Heart left ventricle (tissue), 16 donors: ENCODE measurements at regions not wholly inside any gene's neighbourhood (a gene's known extent, or its start where the extent isn't known, plus 50 kb on each side); places are given as distances from the start of the nearest gene placed in this dataset.

ENCODE experiments used
- ATAC-seq, 4 donors: fragments of 200-7000 bp; cut with Tn5 transposase; one replicate each; pipeline ENCODE4 v1.9.1; 2020 to 2022; ENCODE audit warnings: moderate library complexity in 4 of 4, mild to moderate bottlenecking in 3 of 4, moderate number of reproducible peaks in 1 of 4
- DNase-seq, 5 donors: peaks; one replicate each; pipeline ENCODE4 v3.0.0-alpha.2; 2020
- H3K27ac ChIP-seq, 12 donors: fragments of 200-600 bp; sonication (generic) in 4 of 12; one replicate each; pipeline versions ENCODE4 v1.5.0 to v1.8.0; 2016 to 2022; ENCODE audit warnings: mild to moderate bottlenecking in 2 of 12
- H3K27me3 ChIP-seq, 9 donors: fragments of 200-600 bp; sonication (generic) in 2 of 9; one replicate each; pipeline versions ENCODE4 v1.5.1 to v1.8.0; 2016 to 2022; ENCODE audit warnings: mild to moderate bottlenecking in 3 of 9
- H3K36me3 ChIP-seq, 9 donors: fragments of 200-600 bp; sonication (generic) in 2 of 9; one replicate each; pipeline versions ENCODE4 v1.5.0 to v1.8.0; 2018 to 2022; ENCODE audit warnings: mild to moderate bottlenecking in 2 of 9
- H3K4me1 ChIP-seq, 12 donors: fragments of 200-600 bp; sonication (generic) in 4 of 12; one replicate each; pipeline versions ENCODE4 v1.5.0 to v1.8.0; 2016 to 2022; ENCODE audit warnings: mild to moderate bottlenecking in 3 of 12
- H3K4me3 ChIP-seq, 12 donors: fragments of 200-600 bp; sonication (generic) in 4 of 12; one replicate each; pipeline versions ENCODE4 v1.5.0 to v1.8.0; 2017 to 2022; ENCODE audit warnings: mild to moderate bottlenecking in 9 of 12, moderate library complexity in 4 of 12
- H3K9me3 ChIP-seq, 12 donors: fragments of 200-600 bp; sonication (generic) in 4 of 12; one replicate each; pipeline versions ENCODE4 v1.5.0 to v1.8.0; 2016 to 2022; ENCODE audit warnings: mild to moderate bottlenecking in 1 of 12
- CTCF ChIP-seq, 12 donors: fragments of 200-600 bp; sonication (generic) in 4 of 12; IDR thresholded peaks; one replicate each; pipeline versions ENCODE4 v1.5.0 to v1.8.0; 2018 to 2022; ENCODE audit warnings: antibody characterized with exemption in 12 of 12, mild to moderate bottlenecking in 5 of 12
- POLR2A ChIP-seq, 2 donors: fragments of 450-650 bp; IDR thresholded peaks; one replicate each; pipeline ENCODE4 v1.6.1; 2017; ENCODE audit warnings: antibody characterized with exemption in 2 of 2, mild to moderate bottlenecking in 2 of 2, moderate library complexity in 2 of 2
- WGBS, 4 donors: extraction: QIAGEN DNeasy Blood & Tissue Kit in 2 of 4; methylation state at CpG; one replicate each; pipeline versions ENCODE4 v1.1.5 to v1.1.7; 2013 to 2018; 5-methylcytosine and 5-hydroxymethylcytosine counted together
- intact Hi-C, 10 donors: fragments of 100-400 bp; cut with DNase I; formaldehyde crosslinking; loops; one replicate each; pipeline versions ENCODE4 v1.11.1 to v1.14.2; 2022
- donor health status: ischemic (EF 13 %, LVEDD 7.1; RV severe dilation, severe dysfunction).
- donor health status: healthy with polysubstance abuse.
- donor health status: DM: no; HTN: yes; CAD: no.
- donor health status: DM: no; HTN: no; CAD: no.
- donor health status: ischemic (EF 25% LVEDD 6.9; RV normal size, moderate dysfunction).
- donor health status: ischemic (EF 25% LVEDD 5.7; RV mildly dilated, moderate dysfunction).
- donor health status: healthy.
- donor health status: DM: yes; HTN: yes; CAD: no.
- donor health status: ischemic (EF 35%, LVEDD 5.7; RV mildly dilated, moderate dysfunction).
- donor health status: nonischemic (EF 11% LVEDD 7.7; RV severe dilation, severe dysfunction).
- donor health status: DM: yes; HTN: yes; CAD: no.
- donor health status: PGD.
- donor health status: ischemic (EF 29% LVEDD 5.4; RV normal size, mild dysfunction).
- donor health status: nonischemic (EF 23%, LVEDD 6.1; RV moderate dilation, normal function).

- Histone ChIP-seq H3K9me3 (no peaks in the 10 kb centered on the region), H3K27ac (no peak overlapping the region), H3K4me1 (no peaks in the 10 kb centered on the region), H3K4me3 (no peak overlapping the region), H3K27me3 (peaks cover 0 to 54% (median 18%) of the 10 kb centered on the region in 9 donors), H3K36me3 (no peaks in the 10 kb centered on the region)
- 70 to 86% (median 80%) methylated on average over 1 of the region's 1 CpG for WGBS, 4 donors
- intact Hi-C loops, result no loop called here
- no peak for DNase-seq
- TF ChIP-seq POLR2A (IDR thresholded peaks at IDR 0.05) (no peak), CTCF (IDR thresholded peaks at IDR 0.05) (no peak)
- no peak for ATAC-seq
These were observed 372.3 kb upstream of the IRX2 start for GRCh38 chr5:3123763-3124157.

- TF ChIP-seq POLR2A (IDR thresholded peaks at IDR 0.05) (no peak), CTCF (IDR thresholded peaks at IDR 0.05) (no peak)
- peaks cover 0 to 55% (median 24%) of the 10 kb centered on the region in 9 donors for H3K27me3 ChIP-seq
- 21 to 28% (median 28%) methylated on average over 6 of the region's 6 CpGs for WGBS, 4 donors
These were observed 371.7 kb upstream of the IRX2 start for GRCh38 chr5:3122985-3123762.

GRCh38 chr5:3122216-3122615 is 370.7 kb upstream of the IRX2 start:
- Histone ChIP-seq H3K9me3 (no peaks in the 10 kb centered on the region), H3K4me1 (no peaks in the 10 kb centered on the region), H3K4me3 (no peak overlapping the region), H3K27me3 (peaks cover 0 to 60% (median 26%) of the 10 kb centered on the region in 9 donors), H3K36me3 (no peaks in the 10 kb centered on the region), H3K27ac (no peak overlapping the region)
- DNase-seq (no peak), ATAC-seq (no peak)
- TF ChIP-seq CTCF (IDR thresholded peaks at IDR 0.05), result no peak
- no peak for TF ChIP-seq POLR2A (IDR thresholded peaks at IDR 0.05)
- 43 to 51% (median 49%) methylated on average over 3 of the region's 3 CpGs for WGBS, 4 donors
- intact Hi-C loops, result no loop called here

More at GRCh38 chr5:3122985-3123762, 371.7 kb upstream of the IRX2 start:
- H3K4me1 ChIP-seq, result no peaks in the 10 kb centered on the region
- no peaks in the 10 kb centered on the region for H3K9me3 ChIP-seq
- H3K4me3 ChIP-seq, result no peak overlapping the region
- DNase-seq (no peak), ATAC-seq (no peak)
- intact Hi-C loops, result no loop called here
- no peak overlapping the region for H3K27ac ChIP-seq
- H3K36me3 ChIP-seq, result no peaks in the 10 kb centered on the region

- DNase-seq, result no peak
- Histone ChIP-seq H3K36me3 (no peaks in the 10 kb centered on the region), H3K27ac (no peak overlapping the region), H3K9me3 (no peaks in the 10 kb centered on the region), H3K4me3 (no peak overlapping the region), H3K27me3 (peaks cover 0 to 64% (median 26%) of the 10 kb centered on the region in 9 donors), H3K4me1 (no peaks in the 10 kb centered on the region)
- 27 to 50% (median 39%) methylated on average over 20 to 21 of the region's 21 CpGs for WGBS, 4 donors
- TF ChIP-seq POLR2A (IDR thresholded peaks at IDR 0.05), result no peak
- TF ChIP-seq CTCF (IDR thresholded peaks at IDR 0.05), result no peak
- no peak for ATAC-seq
- intact Hi-C loops, result no loop called here
These were observed 370.3 kb upstream of the IRX2 start for GRCh38 chr5:3121813-3122212.
